Transverse colon (tissue), 4 donors: ENCODE measurements at regions not wholly inside any gene's neighbourhood (a gene's known extent, or its start where the extent isn't known, plus 50 kb on each side); places are given as distances from the start of the nearest gene placed in this dataset.

ENCODE experiments used
- DNase-seq: peaks from one replicate; pipeline ENCODE4 v3.0.0-alpha.2; 2019
- H3K27ac ChIP-seq, 4 donors: fragments of 200-600 bp; sonication (generic); 2 replicates each; pipeline ENCODE4 v1.5.1; 2016 to 2018; ENCODE audit warnings: inconsistent platforms in 4 of 4
- H3K27me3 ChIP-seq: fragments of 200-600 bp; sonication (generic); 2 replicates; pipeline ENCODE4 v1.5.1; 2017; ENCODE audit warnings: inconsistent platforms
- H3K36me3 ChIP-seq, 4 donors: fragments of 200-600 bp; sonication (generic); 2 replicates each; pipeline ENCODE4 v1.5.1; 2017 to 2019; ENCODE audit warnings: inconsistent platforms in 4 of 4
- H3K4me1 ChIP-seq, 4 donors: fragments of 200-600 bp; sonication (generic); 2 replicates each; pipeline ENCODE4 v1.5.1; 2017 to 2020; ENCODE audit warnings: inconsistent platforms in 4 of 4
- H3K4me3 ChIP-seq, 4 donors: fragments of 200-600 bp; sonication (generic); 1 replicate in 1 of 4; 2 replicates in 3 of 4; pipeline versions ENCODE4 v1.5.1 to v1.6.1; 2017 to 2019; ENCODE audit warnings: inconsistent platforms in 4 of 4
- H3K9me3 ChIP-seq, 2 donors: fragments of 200-600 bp; sonication (generic); 2 replicates each; pipeline ENCODE4 v1.5.1; 2017 to 2019; ENCODE audit warnings: inconsistent platforms in 2 of 2
- CTCF ChIP-seq, 5 experiments: fragments of 200-600 bp in 3 of 5; fragments of 450-650 bp in 2 of 5; sonication (generic) in 3 of 5; IDR thresholded peaks; 1 replicate in 2 of 5; 2 replicates in 3 of 5; pipeline ENCODE4 v1.5.1; 2016 to 2017; ENCODE audit warnings: antibody characterized with exemption in 5 of 5, inconsistent platforms in 3 of 5, mild to moderate bottlenecking in 2 of 5, moderate library complexity in 1 of 5
- EP300 ChIP-seq: sonication (generic); formaldehyde crosslinking; IDR thresholded peaks from one replicate; pipeline ENCODE4 v1.6.1; 2017; ENCODE audit warnings: antibody characterized with exemption, low read depth
- POLR2A ChIP-seq: fragments of 450-650 bp; IDR thresholded peaks from one replicate; pipeline ENCODE4 v1.6.1; 2016; ENCODE audit warnings: antibody characterized with exemption, mild to moderate bottlenecking, moderate library complexity
- POLR2AphosphoS5 ChIP-seq, 3 donors: sonication (generic); formaldehyde crosslinking; IDR thresholded peaks; one replicate each; pipeline ENCODE4 v1.6.1; 2016; ENCODE audit warnings: antibody characterized with exemption in 3 of 3
- WGBS, 2 donors: methylation state at CpG; one replicate each; pipeline ENCODE4 v1.1.5; 2018; ENCODE audit warnings: low coverage in 1 of 2; 5-methylcytosine and 5-hydroxymethylcytosine counted together
- in situ Hi-C, 4 donors: fragments of 200-750 bp; cut with MboI; loops; one replicate each; pipeline versions ENCODE4 v1.15.0 to v1.15.1; 2017; ENCODE audit warnings: low sequenced_read_pairs in 3 of 4, low pct_ligation_motif_present in 1 of 4, low pct_unique_long_range_greater_than_20kb in 1 of 4
- intact Hi-C: fragments of 100-400 bp; cut with DNase I; formaldehyde crosslinking; loops from one replicate; pipeline ENCODE4 v1.15.1; 2023; ENCODE audit warnings: low total_unique reads

- TF ChIP-seq EP300 (no peak), CTCF (IDR thresholded peaks at IDR 0.05) (no peak), POLR2AphosphoS5 (IDR thresholded peaks at IDR 0.05) (no peak), POLR2A (no peak)
- WGBS, 2 donors: 62 to 73% methylated on average over 4 of the region's 4 CpGs
- intact Hi-C loops (no loop called here), in situ Hi-C loops (no loop called here)
- Histone ChIP-seq H3K36me3 (no peaks in the 10 kb centered on the region), H3K9me3 (no peaks in the 10 kb centered on the region), H3K4me1 (no peaks in the 10 kb centered on the region), H3K27me3 (no peaks in the 10 kb centered on the region), H3K4me3 (no peak overlapping the region), H3K27ac (no peak overlapping the region)
- no peak for DNase-seq
Measured at GRCh38 chr11:22044126-22044525, 148.8 kb upstream of the ANO5 start.

GRCh38 chr11:22049276-22049675, 143.6 kb upstream of the ANO5 start:
- 77 to 86% methylated on average over 1 of the region's 1 CpG for WGBS, 2 donors
- H3K36me3 ChIP-seq: no peaks in the 10 kb centered on the region
- DNase-seq: no peak
- in situ Hi-C loops (no loop called here), intact Hi-C loops (no loop called here)
- no peaks in the 10 kb centered on the region for H3K27me3 ChIP-seq
- no peaks in the 10 kb centered on the region for H3K9me3 ChIP-seq
- no peaks in the 10 kb centered on the region for H3K4me1 ChIP-seq
- no peak overlapping the region for H3K27ac ChIP-seq
- TF ChIP-seq CTCF (IDR thresholded peaks at IDR 0.05): no peak
- no peak for TF ChIP-seq POLR2AphosphoS5 (IDR thresholded peaks at IDR 0.05)
- no peak for TF ChIP-seq EP300
- no peak for TF ChIP-seq POLR2A
- no peak overlapping the region for H3K4me3 ChIP-seq

- no peak for DNase-seq
- no peak for TF ChIP-seq EP300
- no peak for TF ChIP-seq POLR2AphosphoS5 (IDR thresholded peaks at IDR 0.05)
- no peak for TF ChIP-seq CTCF (IDR thresholded peaks at IDR 0.05)
- TF ChIP-seq POLR2A: no peak
- no peaks in the 10 kb centered on the region for H3K4me1 ChIP-seq
- H3K36me3 ChIP-seq: no peaks in the 10 kb centered on the region
- peaks cover 0 to 3% of the 10 kb centered on the region in 2 donors for H3K9me3 ChIP-seq
- in situ Hi-C loops: no loop called here
- H3K27ac ChIP-seq: no peak overlapping the region
- no peaks in the 10 kb centered on the region for H3K27me3 ChIP-seq
- H3K4me3 ChIP-seq: no peak overlapping the region
- WGBS, 2 donors: 63 to 71% methylated on average over 1 of the region's 1 CpG
- intact Hi-C loops: no loop called here
Measured at GRCh38 chr11:22065472-22065871, 127.4 kb upstream of the ANO5 start.

- 63 to 73% methylated on average over 2 of the region's 2 CpGs for WGBS, 2 donors
Measured at GRCh38 chr11:22069844-22070243, 123.0 kb upstream of the ANO5 start.

More at GRCh38 chr11:22069844-22070243, 123.0 kb upstream of the ANO5 start:
- no peaks in the 10 kb centered on the region for H3K4me1 ChIP-seq
- no peak for DNase-seq
- intact Hi-C loops: no loop called here
- H3K4me3 ChIP-seq: no peak overlapping the region
- H3K27me3 ChIP-seq: no peaks in the 10 kb centered on the region
- TF ChIP-seq POLR2AphosphoS5 (IDR thresholded peaks at IDR 0.05): no peak
- no peak for TF ChIP-seq POLR2A
- no peak for TF ChIP-seq EP300
- TF ChIP-seq CTCF (IDR thresholded peaks at IDR 0.05): no peak
- in situ Hi-C loops: no loop called here
- H3K9me3 ChIP-seq: peaks cover 0 to 4% of the 10 kb centered on the region in 2 donors
- no peaks in the 10 kb centered on the region for H3K36me3 ChIP-seq
- H3K27ac ChIP-seq: no peak overlapping the region
